ENCODE measurements at regions not wholly inside any gene's neighbourhood (a gene's known extent, or its start where the extent isn't known, plus 50 kb on each side); places are given as distances from the start of the nearest gene placed in this dataset.

GRCh38 chr11:122505304-122506006, 150.1 kb upstream of the UBASH3B start:
- H3K4me3 ChIP-seq (ENCODE audit: low read depth, low read length) = no peak overlapping the region
- DNase-seq (ENCODE audit: low read depth) = peak; percentile 74
- TF ChIP-seq MAX (IDR thresholded peaks at IDR 0.05; ENCODE audit: low read depth, low read length) (no peak), MYC (IDR thresholded peaks at IDR 0.05; ENCODE audit: low read depth, low read length) (no peak), CTCF (IDR thresholded peaks at IDR 0.05; ENCODE audit: low read depth, low read length) (peak; percentile 97), POLR2A (IDR thresholded peaks at IDR 0.05; ENCODE audit: extremely low read depth, insufficient read length) (no peak)

GRCh38 chr11:122494221-122494620, 161.3 kb upstream of the UBASH3B start:
- DNase-seq (ENCODE audit: low read depth) = no peak
- no peak for TF ChIP-seq CTCF (IDR thresholded peaks at IDR 0.05; ENCODE audit: low read depth, low read length)
- no peak for TF ChIP-seq MYC (IDR thresholded peaks at IDR 0.05; ENCODE audit: low read depth, low read length)
- TF ChIP-seq POLR2A (IDR thresholded peaks at IDR 0.05; ENCODE audit: extremely low read depth, insufficient read length) = no peak
- TF ChIP-seq MAX (IDR thresholded peaks at IDR 0.05; ENCODE audit: low read depth, low read length) = no peak
- H3K4me3 ChIP-seq (ENCODE audit: low read depth, low read length) = no peak overlapping the region

- DNase-seq (ENCODE audit: low read depth) = peak; percentile 21
- H3K4me3 ChIP-seq (ENCODE audit: low read depth, low read length) = no peak overlapping the region
- TF ChIP-seq POLR2A (IDR thresholded peaks at IDR 0.05; ENCODE audit: extremely low read depth, insufficient read length) (no peak), MAX (IDR thresholded peaks at IDR 0.05; ENCODE audit: low read depth, low read length) (peak; percentile 55), MYC (IDR thresholded peaks at IDR 0.05; ENCODE audit: low read depth, low read length) (no peak)
Observed at GRCh38 chr11:122491509-122491908, 164.0 kb upstream of the UBASH3B start.

GRCh38 chr11:122488892-122489706, 166.4 kb upstream of the UBASH3B start:
- DNase-seq (ENCODE audit: low read depth) = no peak
- H3K4me3 ChIP-seq (ENCODE audit: low read depth, low read length) = no peak overlapping the region
- TF ChIP-seq MYC (IDR thresholded peaks at IDR 0.05; ENCODE audit: low read depth, low read length) (no peak), CTCF (IDR thresholded peaks at IDR 0.05; ENCODE audit: low read depth, low read length) (no peak), MAX (IDR thresholded peaks at IDR 0.05; ENCODE audit: low read depth, low read length) (no peak), POLR2A (IDR thresholded peaks at IDR 0.05; ENCODE audit: extremely low read depth, insufficient read length) (no peak)

GRCh38 chr11:122487669-122488068, 167.9 kb upstream of the UBASH3B start:
- no peak overlapping the region for H3K4me3 ChIP-seq (ENCODE audit: low read depth, low read length)
- no peak for TF ChIP-seq POLR2A (IDR thresholded peaks at IDR 0.05; ENCODE audit: extremely low read depth, insufficient read length)
- TF ChIP-seq MYC (IDR thresholded peaks at IDR 0.05; ENCODE audit: low read depth, low read length) = no peak
- no peak for TF ChIP-seq MAX (IDR thresholded peaks at IDR 0.05; ENCODE audit: low read depth, low read length)
- no peak for TF ChIP-seq CTCF (IDR thresholded peaks at IDR 0.05; ENCODE audit: low read depth, low read length)
- no peak for DNase-seq (ENCODE audit: low read depth)
